Body of pancreas (tissue), 4 donors: ENCODE measurements at regions not wholly inside any gene's neighbourhood (a gene's known extent, or its start where the extent isn't known, plus 50 kb on each side); places are given as distances from the start of the nearest gene placed in this dataset.
"Not testable (repeated sequence)": the region's sequence is repeated elsewhere in the genome, so short reads cannot be mapped to it uniquely, and the experiment has no call there.

Experiments
- ATAC-seq: fragments of 150-250 bp; one replicate; pipeline ENCODE4 v1.9.1; 2016
- DNase-seq, 4 donors: peaks; one replicate each; pipeline ENCODE4 v3.0.0-alpha.2; 2019
- H3K27ac ChIP-seq, 4 donors: fragments of 200-600 bp; sonication (generic); 1 replicate in 3 of 4; 2 replicates in 1 of 4; pipeline versions ENCODE4 v1.5.1 to v1.6.1; 2016 to 2019; ENCODE audit warnings: mild to moderate bottlenecking in 1 of 4, mixed read lengths in 1 of 4, moderate library complexity in 1 of 4
- H3K27me3 ChIP-seq, 2 donors: fragments of 200-600 bp; sonication (generic); one replicate each; pipeline ENCODE4 v1.6.0; 2016; ENCODE audit warnings: mild to moderate bottlenecking in 1 of 2
- H3K36me3 ChIP-seq, 2 donors: fragments of 200-600 bp; sonication (generic); replicated peaks in 1 of 2; 2 replicates each; pipeline ENCODE4 v1.5.1; 2016; ENCODE audit warnings: low read depth in 2 of 2; ENCODE audit not compliant: insufficient read depth in 1 of 2
- H3K4me1 ChIP-seq: fragments of 200-600 bp; sonication (generic); one replicate; pipeline ENCODE4 v1.6.0; 2016
- H3K4me3 ChIP-seq, 2 donors: fragments of 200-600 bp; sonication (generic); 1 replicate in 1 of 2; 2 replicates in 1 of 2; pipeline ENCODE4 v1.5.1; 2016 to 2019
- H3K9me3 ChIP-seq, 3 donors: fragments of 200-600 bp; sonication (generic); 1 replicate in 2 of 3; 2 replicates in 1 of 3; pipeline ENCODE4 v1.5.1; 2016
- POLR2A ChIP-seq, 3 donors: fragments of 450-650 bp; IDR thresholded peaks; one replicate each; pipeline ENCODE4 v1.6.1; 2016; ENCODE audit warnings: antibody characterized with exemption in 3 of 3, mild to moderate bottlenecking in 2 of 3
- WGBS, 2 donors: methylation state at CpG; one replicate each; pipeline ENCODE4 v1.1.5; 2017; 5-methylcytosine and 5-hydroxymethylcytosine counted together
- intact Hi-C: fragments of 100-400 bp; cut with DNase I; formaldehyde crosslinking; loops from one replicate; pipeline ENCODE4 v1.15.1; 2023
- TF ChIP-seq, protein P1 (sequence below), 7 experiments: fragments of 450-650 bp in 4 of 7; fragments of 200-600 bp in 3 of 7; sonication (generic) in 3 of 7; IDR thresholded peaks; one replicate each; pipeline ENCODE4 v1.5.1; 2016 to 2019; ENCODE audit warnings: antibody characterized with exemption in 7 of 7

DNA sequence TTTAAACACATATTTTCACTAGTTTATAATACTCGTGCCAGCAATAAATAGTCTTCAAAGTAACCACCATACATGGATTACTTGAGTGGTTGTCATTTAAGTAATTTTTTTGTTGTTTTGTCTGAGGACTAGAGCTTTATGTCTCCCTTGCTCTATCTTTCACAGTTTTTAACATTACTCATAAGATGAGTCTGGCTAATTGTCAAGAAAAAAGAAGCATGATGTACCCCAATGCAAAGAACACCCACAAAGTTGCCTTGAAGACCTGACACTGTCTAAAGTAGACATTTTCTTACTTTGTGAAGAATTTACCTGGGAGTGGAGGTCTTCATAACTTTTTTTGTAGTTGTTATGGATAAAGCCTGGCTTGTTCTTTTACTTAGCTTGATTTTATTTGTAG, 210.4 kb upstream of the BRINP3 start:
- no peaks in the 10 kb centered on the region for H3K36me3 ChIP-seq
- H3K4me3 ChIP-seq, result no peak overlapping the region
- H3K27ac ChIP-seq, result no peak overlapping the region
- no peaks in the 10 kb centered on the region for H3K9me3 ChIP-seq
- DNase-seq, result no peak
- intact Hi-C loops, result no loop called here
- H3K27me3 ChIP-seq, result no peaks in the 10 kb centered on the region
- no peaks in the 10 kb centered on the region for H3K4me1 ChIP-seq
- whole genome bisulfite sequencing, 2 donors, result 43% methylated on average over 1 of the region's 1 CpG
- TF ChIP-seq POLR2A (IDR thresholded peaks at IDR 0.05), result no peak
- TF ChIP-seq, protein P1, sequence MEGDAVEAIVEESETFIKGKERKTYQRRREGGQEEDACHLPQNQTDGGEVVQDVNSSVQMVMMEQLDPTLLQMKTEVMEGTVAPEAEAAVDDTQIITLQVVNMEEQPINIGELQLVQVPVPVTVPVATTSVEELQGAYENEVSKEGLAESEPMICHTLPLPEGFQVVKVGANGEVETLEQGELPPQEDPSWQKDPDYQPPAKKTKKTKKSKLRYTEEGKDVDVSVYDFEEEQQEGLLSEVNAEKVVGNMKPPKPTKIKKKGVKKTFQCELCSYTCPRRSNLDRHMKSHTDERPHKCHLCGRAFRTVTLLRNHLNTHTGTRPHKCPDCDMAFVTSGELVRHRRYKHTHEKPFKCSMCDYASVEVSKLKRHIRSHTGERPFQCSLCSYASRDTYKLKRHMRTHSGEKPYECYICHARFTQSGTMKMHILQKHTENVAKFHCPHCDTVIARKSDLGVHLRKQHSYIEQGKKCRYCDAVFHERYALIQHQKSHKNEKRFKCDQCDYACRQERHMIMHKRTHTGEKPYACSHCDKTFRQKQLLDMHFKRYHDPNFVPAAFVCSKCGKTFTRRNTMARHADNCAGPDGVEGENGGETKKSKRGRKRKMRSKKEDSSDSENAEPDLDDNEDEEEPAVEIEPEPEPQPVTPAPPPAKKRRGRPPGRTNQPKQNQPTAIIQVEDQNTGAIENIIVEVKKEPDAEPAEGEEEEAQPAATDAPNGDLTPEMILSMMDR (IDR thresholded peaks at IDR 0.05), result no peak
- ATAC-seq, result no peak

GRCh38 chr1:190698488-190698887, 220.8 kb upstream of the BRINP3 start:
- ATAC-seq, intact Hi-C loops, H3K36me3 ChIP-seq, H3K27me3 ChIP-seq, H3K9me3 ChIP-seq, H3K4me1 ChIP-seq, H3K27ac ChIP-seq, H3K4me3 ChIP-seq: not testable (repeated sequence)
- WGBS, 2 donors, result 33 to 42% methylated on average over 4 of the region's 4 CpGs
- DNase-seq, result peak in 1 of 4 donors; percentile 14

- ATAC-seq, result no peak
- WGBS, 2 donors, result 75 to 85% methylated on average over 3 of the region's 3 CpGs
Observed at GRCh38 chr1:190699165-190699564, 221.5 kb upstream of the BRINP3 start.

DNA sequence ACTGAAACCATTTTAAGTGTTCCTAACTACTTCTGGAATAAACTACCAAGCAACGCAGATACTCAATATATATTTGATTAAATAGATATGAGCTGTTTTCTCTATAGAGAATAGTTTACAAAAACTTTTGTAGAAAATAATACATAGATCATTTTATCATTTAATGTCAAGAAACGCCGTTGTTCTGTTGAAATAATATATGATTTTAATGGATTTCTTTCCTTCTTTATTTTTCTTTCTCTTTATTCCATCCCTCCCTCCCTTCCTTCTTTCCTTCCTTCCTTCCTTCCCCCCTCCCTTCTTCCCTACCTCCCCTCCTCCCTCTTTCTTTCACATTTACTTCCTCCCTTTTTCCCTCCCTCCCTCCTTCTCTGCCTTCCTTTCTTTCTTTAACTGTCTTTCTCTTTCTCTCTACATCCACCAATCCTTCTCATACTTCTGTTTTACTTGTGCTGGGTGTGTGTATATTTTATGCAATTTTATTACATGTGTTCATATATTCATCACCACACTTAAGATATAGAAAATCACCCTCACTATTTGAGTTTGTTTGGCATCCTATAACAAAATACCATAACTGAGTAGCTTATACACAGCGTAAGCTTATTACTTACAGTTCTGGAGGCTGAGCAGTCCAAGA, 230.9 kb upstream of the BRINP3 start:
- no peak overlapping the region for H3K27ac ChIP-seq
- H3K4me1 ChIP-seq, result no peaks in the 10 kb centered on the region
- no peaks in the 10 kb centered on the region for H3K27me3 ChIP-seq
- 80 to 81% methylated on average over 4 of the region's 4 CpGs for WGBS, 2 donors
- intact Hi-C loops, result no loop called here
- DNase-seq (no peak), ATAC-seq (no peak)
- TF ChIP-seq, protein P1 (IDR thresholded peaks at IDR 0.05), result no peak
- TF ChIP-seq POLR2A (IDR thresholded peaks at IDR 0.05), result no peak
- H3K4me3 ChIP-seq, result no peak overlapping the region
- no peaks in the 10 kb centered on the region for H3K9me3 ChIP-seq
- H3K36me3 ChIP-seq, result no peaks in the 10 kb centered on the region

More at GRCh38 chr1:190699165-190699564, 221.5 kb upstream of the BRINP3 start:
- no peak overlapping the region for H3K27ac ChIP-seq
- H3K9me3 ChIP-seq, result no peaks in the 10 kb centered on the region
- DNase-seq, result no peak
- no peaks in the 10 kb centered on the region for H3K27me3 ChIP-seq
- intact Hi-C loops, result no loop called here
- no peaks in the 10 kb centered on the region for H3K4me1 ChIP-seq
- H3K36me3 ChIP-seq, result no peaks in the 10 kb centered on the region
- TF ChIP-seq, protein P1 (IDR thresholded peaks at IDR 0.05), result no peak
- no peak overlapping the region for H3K4me3 ChIP-seq

- DNase-seq (no peak), ATAC-seq (no peak)
- no peaks in the 10 kb centered on the region for H3K9me3 ChIP-seq
- no peaks in the 10 kb centered on the region for H3K27me3 ChIP-seq
- no peaks in the 10 kb centered on the region for H3K36me3 ChIP-seq
- H3K27ac ChIP-seq, result no peak overlapping the region
- no peaks in the 10 kb centered on the region for H3K4me1 ChIP-seq
- no peak overlapping the region for H3K4me3 ChIP-seq
- no peak for TF ChIP-seq POLR2A (IDR thresholded peaks at IDR 0.05)
- TF ChIP-seq, protein P1 (IDR thresholded peaks at IDR 0.05), result no peak
- intact Hi-C loops, result no loop called here
Observed at GRCh38 chr1:190711069-190711468, 233.4 kb upstream of the BRINP3 start.
